ENCODE measurements at regions not wholly inside any gene's neighbourhood (a gene's known extent, or its start where the extent isn't known, plus 50 kb on each side); places are given as distances from the start of the nearest gene placed in this dataset.

- WGBS: 87% methylated on average over 2 of the region's 2 CpGs
- no peak for DNase-seq (ENCODE audit: low spot score)
- Histone ChIP-seq H3K4me3 (ENCODE audit: low read depth in 1 of 3, low read length in 3 of 3) (no peak overlapping the region), H3K4me1 (ENCODE audit: control insufficient read depth in 4 of 4, insufficient read depth in 4 of 4, low read length in 3 of 4) (peaks cover 0 to 8% (median 4%) of the 10 kb centered on the region in 4 donors), H3K9ac (ENCODE audit: low read depth in 1 of 2, low read length in 2 of 2) (no peak overlapping the region), H3K36me3 (ENCODE audit: control insufficient read depth in 4 of 4, insufficient read depth in 3 of 4, low read depth in 1 of 4, low read length in 3 of 4) (no peaks in the 10 kb centered on the region), H3K27ac (ENCODE audit: low read depth in 1 of 2, low read length in 2 of 2) (no peak overlapping the region), H3K27me3 (ENCODE audit: control insufficient read depth in 4 of 4, insufficient read depth in 4 of 4, low read length in 3 of 4) (no peaks in the 10 kb centered on the region), H3K9me3 (ENCODE audit: control insufficient read depth in 4 of 4, low read length in 3 of 4) (no peaks in the 10 kb centered on the region)
- TF ChIP-seq JUND (IDR thresholded peaks at IDR 0.05) (no peak), NR2F2 (IDR thresholded peaks at IDR 0.05) (no peak)
Measured at GRCh38 chr3:66622756-66623457, 122.1 kb upstream of the LRIG1 start.

GRCh38 chr3:66625505-66626216 is 124.8 kb upstream of the LRIG1 start:
- DNase-seq (ENCODE audit: low spot score): no peak
- H3K4me3 ChIP-seq (ENCODE audit: low read depth in 1 of 3, low read length in 3 of 3): no peak overlapping the region
- H3K27me3 ChIP-seq (ENCODE audit: control insufficient read depth in 4 of 4, insufficient read depth in 4 of 4, low read length in 3 of 4): no peaks in the 10 kb centered on the region
- peaks cover 0 to 8% (median 4%) of the 10 kb centered on the region in 4 donors for H3K4me1 ChIP-seq (ENCODE audit: control insufficient read depth in 4 of 4, insufficient read depth in 4 of 4, low read length in 3 of 4)
- no peak for TF ChIP-seq FOXA1 (IDR thresholded peaks at IDR 0.05)
- peak in 1 of 2 donors; percentile 34 for TF ChIP-seq JUND (IDR thresholded peaks at IDR 0.05)
- no peak for TF ChIP-seq ATF3 (IDR thresholded peaks at IDR 0.05)
- peak; percentile 77 to 78 for TF ChIP-seq HNF4A (conservative IDR thresholded peaks at IDR 0.05)
- no peak for TF ChIP-seq YY1 (IDR thresholded peaks at IDR 0.05)
- peak; percentile 40 to 58 for TF ChIP-seq RXRA (IDR thresholded peaks at IDR 0.05)
- TF ChIP-seq NR2F2 (IDR thresholded peaks at IDR 0.05): no peak
- no peak for TF ChIP-seq FOXA2 (IDR thresholded peaks at IDR 0.05)
- TF ChIP-seq ZBTB33 (IDR thresholded peaks at IDR 0.05): no peak
- TF ChIP-seq RAD21 (IDR thresholded peaks at IDR 0.05): peak in 1 of 2 donors; percentile 24
- TF ChIP-seq HNF4G (IDR thresholded peaks at IDR 0.05): peak; percentile 43
- TF ChIP-seq MAX (IDR thresholded peaks at IDR 0.05): peak; percentile 39
- peak; percentile 26 for TF ChIP-seq SP1 (IDR thresholded peaks at IDR 0.05)
- no peak for TF ChIP-seq EGR1 (IDR thresholded peaks at IDR 0.05; ENCODE audit: low read depth in 2 of 2)
- TF ChIP-seq TAF1 (conservative IDR thresholded peaks at IDR 0.05): no peak
- TF ChIP-seq GABPA (IDR thresholded peaks at IDR 0.05 in 1 of 2, conservative IDR thresholded peaks at IDR 0.05 in 1 of 2): no peak
- no peaks in the 10 kb centered on the region for H3K36me3 ChIP-seq (ENCODE audit: control insufficient read depth in 4 of 4, insufficient read depth in 3 of 4, low read depth in 1 of 4, low read length in 3 of 4)
- no peaks in the 10 kb centered on the region for H3K9me3 ChIP-seq (ENCODE audit: control insufficient read depth in 4 of 4, low read length in 3 of 4)
- no peak overlapping the region for H3K27ac ChIP-seq (ENCODE audit: low read depth in 1 of 2, low read length in 2 of 2)
- WGBS: 37% methylated on average over 5 of the region's 5 CpGs
- no peak overlapping the region for H3K9ac ChIP-seq (ENCODE audit: low read depth in 1 of 2, low read length in 2 of 2)

Data from liver (tissue), 7 donors.